MM.1S (cell line): ENCODE measurements at regions not wholly inside any gene's neighbourhood (a gene's known extent, or its start where the extent isn't known, plus 50 kb on each side); places are given as distances from the start of the nearest gene placed in this dataset.
"Not testable (repeated sequence)": the region's sequence is repeated elsewhere in the genome, so short reads cannot be mapped to it uniquely, and the experiment has no call there.

Experiments
- DNase-seq: peaks from one replicate; pipeline ENCODE4 v3.0.0-alpha.2; 2015
- H2AFZ ChIP-seq: fragments of 300-600 bp; sonication (generic); 2 replicates; pipeline ENCODE4 v1.6.0; 2016; ENCODE audit warnings: antibody characterized with exemption, low read length
- H3F3A ChIP-seq: fragments of 300-600 bp; sonication (generic); 2 replicates; pipeline ENCODE4 v1.6.1; 2016; ENCODE audit warnings: mild to moderate bottlenecking, antibody characterized with exemption, low read length, moderate library complexity, mixed read lengths; ENCODE audit not compliant: insufficient read depth
- H3K27ac ChIP-seq: fragments of 300-600 bp; sonication (generic); 2 replicates; pipeline ENCODE4 v1.5.1; 2016; ENCODE audit warnings: mild to moderate bottlenecking, low read length
- H3K27me3 ChIP-seq: fragments of 300-600 bp; sonication (generic); replicated peaks from 2 replicates; pipeline ENCODE4 v1.6.0; 2016; ENCODE audit warnings: low read length; ENCODE audit not compliant: insufficient read depth
- H3K36me3 ChIP-seq: fragments of 300-600 bp; sonication (generic); replicated peaks from 2 replicates; pipeline ENCODE4 v1.6.1; 2016; ENCODE audit warnings: mild to moderate bottlenecking, low read length, mixed read lengths; ENCODE audit not compliant: insufficient read depth
- H3K4me1 ChIP-seq: fragments of 300-600 bp; sonication (generic); 2 replicates; pipeline ENCODE4 v1.6.1; 2016; ENCODE audit warnings: low read length, mixed read lengths
- H3K4me2 ChIP-seq: fragments of 300-600 bp; sonication (generic); 2 replicates; pipeline ENCODE4 v1.6.0; 2016; ENCODE audit warnings: low read depth, low read length
- H3K4me3 ChIP-seq: fragments of 300-600 bp; sonication (generic); 2 replicates; pipeline ENCODE4 v1.5.1; 2016; ENCODE audit warnings: low read length, mixed read lengths
- H3K79me2 ChIP-seq: fragments of 300-600 bp; sonication (generic); 2 replicates; pipeline ENCODE4 v1.6.1; 2016; ENCODE audit warnings: mixed run types, low read length, mixed read lengths
- H3K9ac ChIP-seq: fragments of 300-600 bp; sonication (generic); 2 replicates; pipeline ENCODE4 v1.6.1; 2016; ENCODE audit warnings: low read length, mixed read lengths
- H3K9me2 ChIP-seq: fragments of 300-600 bp; sonication (generic); replicated peaks from 2 replicates; pipeline ENCODE4 v1.6.1; 2016; ENCODE audit warnings: mild to moderate bottlenecking, low read length, mixed read lengths; ENCODE audit not compliant: insufficient read depth
- H3K9me3 ChIP-seq: fragments of 300-600 bp; sonication (generic); replicated peaks from 2 replicates; pipeline ENCODE4 v1.6.1; 2016; ENCODE audit warnings: mild to moderate bottlenecking, low read length, mixed read lengths; ENCODE audit not compliant: insufficient read depth
- H4K20me1 ChIP-seq: fragments of 300-600 bp; sonication (generic); 2 replicates; pipeline ENCODE4 v1.6.1; 2016; ENCODE audit warnings: mild to moderate bottlenecking, low read length, moderate library complexity, mixed read lengths; ENCODE audit not compliant: insufficient read depth
- CTCF ChIP-seq: fragments of 300-600 bp; sonication (generic); IDR thresholded peaks from 2 replicates; pipeline ENCODE4 v1.5.1; 2016; ENCODE audit warnings: antibody characterized with exemption, low read length, mixed read lengths
- EZH2 ChIP-seq: fragments of 300-600 bp; sonication (generic); optimal IDR thresholded peaks from 2 replicates; pipeline ENCODE3; 2017; ENCODE audit warnings: low read depth, mild to moderate bottlenecking, antibody characterized with exemption, low read length, mixed read lengths
- EZH2phosphoT487 ChIP-seq: fragments of 300-600 bp; sonication (generic); IDR thresholded peaks from 2 replicates; pipeline ENCODE4 v1.6.1; 2018; ENCODE audit warnings: antibody characterized with exemption, low read length

GRCh38 chr17:69678206-69678605, 263.7 kb downstream of the MAP2K6 start:
- no peaks in the 10 kb centered on the region for H4K20me1 ChIP-seq
- H3K9me3 ChIP-seq: no peaks in the 10 kb centered on the region
- no peak overlapping the region for H3K9ac ChIP-seq
- H3F3A ChIP-seq: no peaks in the 10 kb centered on the region
- no peak overlapping the region for H3K27ac ChIP-seq
- no peaks in the 10 kb centered on the region for H3K9me2 ChIP-seq
- no peaks in the 10 kb centered on the region for H3K27me3 ChIP-seq
- no peak for TF ChIP-seq EZH2phosphoT487
- no peak for TF ChIP-seq CTCF
- TF ChIP-seq EZH2: no peak
- no peak overlapping the region for H2AFZ ChIP-seq
- H3K36me3 ChIP-seq: no peaks in the 10 kb centered on the region
- H3K4me3 ChIP-seq: no peak overlapping the region
- no peaks in the 10 kb centered on the region for H3K79me2 ChIP-seq
- no peak for DNase-seq
- no peak overlapping the region for H3K4me2 ChIP-seq
- no peaks in the 10 kb centered on the region for H3K4me1 ChIP-seq

- Histone ChIP-seq H2AFZ (no peak overlapping the region), H3K4me1 (no peaks in the 10 kb centered on the region), H3K79me2 (no peaks in the 10 kb centered on the region), H3K9me3 (no peaks in the 10 kb centered on the region), H3K4me2 (no peak overlapping the region), H3K36me3 (no peaks in the 10 kb centered on the region), H3K4me3 (no peak overlapping the region), H3K27me3 (no peaks in the 10 kb centered on the region), H4K20me1 (no peaks in the 10 kb centered on the region), H3F3A (no peaks in the 10 kb centered on the region), H3K27ac (no peak overlapping the region), H3K9ac (no peak overlapping the region), H3K9me2 (no peaks in the 10 kb centered on the region)
- no peak for DNase-seq
- no peak for TF ChIP-seq EZH2
- TF ChIP-seq CTCF: no peak
- TF ChIP-seq EZH2phosphoT487: no peak
Observed at GRCh38 chr17:69679829-69680228, 265.3 kb downstream of the MAP2K6 start.

- Histone ChIP-seq H3K4me3 (no peak overlapping the region), H3K9me2 (no peaks in the 10 kb centered on the region), H4K20me1 (no peaks in the 10 kb centered on the region), H3F3A (no peaks in the 10 kb centered on the region), H3K4me1 (no peaks in the 10 kb centered on the region), H3K9me3 (no peaks in the 10 kb centered on the region), H3K9ac (no peak overlapping the region), H3K27ac (no peak overlapping the region), H3K27me3 (no peaks in the 10 kb centered on the region), H3K79me2 (no peaks in the 10 kb centered on the region), H2AFZ (no peak overlapping the region), H3K4me2 (no peak overlapping the region), H3K36me3 (no peaks in the 10 kb centered on the region)
- no peak for TF ChIP-seq EZH2phosphoT487
- TF ChIP-seq EZH2: no peak
- TF ChIP-seq CTCF: no peak
- no peak for DNase-seq
Observed at GRCh38 chr17:69684251-69684650, 269.8 kb downstream of the MAP2K6 start.

GRCh38 chr17:69685150-69685549, 270.7 kb downstream of the MAP2K6 start:
- not testable (repeated sequence) for H4K20me1 ChIP-seq, H3K9me3 ChIP-seq, H3F3A ChIP-seq, H2AFZ ChIP-seq, H3K9ac ChIP-seq, H3K27me3 ChIP-seq, DNase-seq, H3K27ac ChIP-seq, H3K4me2 ChIP-seq, H3K4me1 ChIP-seq, H3K36me3 ChIP-seq, H3K4me3 ChIP-seq, H3K79me2 ChIP-seq, H3K9me2 ChIP-seq
